ENCODE measurements at regions not wholly inside any gene's neighbourhood (a gene's known extent, or its start where the extent isn't known, plus 50 kb on each side); places are given as distances from the start of the nearest gene placed in this dataset.

DNA sequence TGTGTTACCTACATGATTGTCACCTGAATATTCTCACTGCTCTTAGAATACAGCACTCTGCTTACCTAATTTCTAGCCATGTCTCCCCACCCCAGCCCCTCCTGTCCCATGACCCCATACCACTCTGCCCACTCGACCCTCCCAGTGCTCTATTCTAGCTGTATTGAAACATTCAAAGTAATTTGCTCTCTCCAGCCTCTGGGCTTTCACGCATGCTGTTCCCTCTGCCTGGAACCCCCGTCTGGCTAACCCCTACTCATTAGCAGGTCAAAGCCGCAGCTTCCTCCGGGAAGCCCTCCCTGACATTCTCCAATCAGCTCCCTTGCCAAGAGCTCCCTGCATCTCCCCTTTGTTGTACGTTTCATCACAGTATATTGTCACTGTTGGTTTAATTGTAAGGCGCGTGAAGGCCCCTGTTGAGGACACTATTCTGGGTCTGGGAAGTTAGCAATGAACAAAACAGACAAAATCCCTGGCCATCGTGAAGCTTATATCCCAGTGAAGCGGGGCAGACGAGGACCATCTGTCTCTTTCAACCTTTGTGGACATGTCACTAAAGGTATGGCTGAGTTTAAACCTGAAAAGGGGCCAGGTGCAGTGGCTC, 72.3 kb upstream of the LHX1 start:
- Mint-ChIP-seq H3K27ac (ENCODE audit: unreplicated experiment) (no peak overlapping the region), H3K27me3 (ENCODE audit: low read depth) (peaks cover 4% of the 10 kb centered on the region), H3K36me3 (ENCODE audit: low read depth) (no peaks in the 10 kb centered on the region), H3K9me3 (no peaks in the 10 kb centered on the region), H3K4me1 (peaks cover 9% of the 10 kb centered on the region), H3K4me3 (no peak overlapping the region)
- DNase-seq (ENCODE audit: low read depth, low spot score): no peak
- no peak for TF ChIP-seq CTCF (conservative IDR thresholded peaks at IDR 0.05)

DNA sequence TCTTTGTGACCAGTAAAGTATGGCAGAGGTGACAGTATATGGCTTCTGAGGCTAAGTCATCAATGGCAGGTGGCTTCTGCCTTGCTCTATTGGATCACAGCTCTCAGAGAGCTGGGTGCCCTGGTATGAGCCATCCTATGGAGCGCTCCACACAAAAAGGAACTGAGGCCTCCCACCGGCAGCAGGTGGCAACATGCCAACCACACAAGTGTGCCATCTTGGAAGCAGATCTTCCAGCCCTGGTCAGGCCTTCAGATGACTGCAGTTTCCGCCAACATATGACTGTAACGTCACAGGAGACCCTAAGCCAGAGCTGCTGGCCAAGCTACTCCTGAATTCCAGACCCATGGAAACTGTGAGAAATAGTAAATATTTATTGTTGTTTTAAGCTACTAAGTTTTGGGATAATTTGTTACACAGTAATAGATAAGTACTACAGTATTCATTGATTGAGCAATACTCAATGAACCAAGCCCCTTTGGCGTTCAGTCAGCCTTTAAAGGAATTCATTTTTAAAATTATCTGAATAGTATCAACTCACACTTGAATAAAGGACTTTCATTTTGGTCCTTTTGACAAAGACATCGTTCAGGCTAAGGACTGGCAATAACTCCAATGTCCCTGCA, 69.4 kb upstream of the LHX1 start:
- Mint-ChIP-seq H3K4me1 (peaks cover 9% of the 10 kb centered on the region), H3K4me3 (no peak overlapping the region), H3K27me3 (ENCODE audit: low read depth) (peaks cover 4% of the 10 kb centered on the region), H3K36me3 (ENCODE audit: low read depth) (no peaks in the 10 kb centered on the region), H3K27ac (ENCODE audit: unreplicated experiment) (no peak overlapping the region), H3K9me3 (no peaks in the 10 kb centered on the region)
- no peak for DNase-seq (ENCODE audit: low read depth, low spot score)
- TF ChIP-seq CTCF (conservative IDR thresholded peaks at IDR 0.05): no peak

DNA sequence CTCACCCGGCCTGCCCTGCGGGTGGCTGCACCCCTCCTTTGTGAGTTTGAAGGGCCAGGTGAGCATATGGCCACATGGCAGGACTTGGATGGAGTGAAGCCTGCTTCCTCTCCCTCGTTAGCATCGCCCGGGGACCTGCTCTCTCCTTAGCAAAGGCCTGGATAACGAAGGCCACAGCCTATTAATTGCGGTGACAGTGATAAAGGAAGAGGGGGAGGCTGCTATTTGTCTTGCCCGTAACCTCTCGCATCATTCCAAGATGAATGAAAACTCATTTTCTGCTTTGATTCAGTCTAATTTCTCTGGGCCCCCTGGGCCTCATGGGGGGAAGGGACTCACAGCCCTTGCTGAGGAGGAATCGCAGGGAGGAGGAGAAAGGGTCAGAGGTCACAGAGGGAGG, 68.5 kb upstream of the LHX1 start:
- H3K9me3 Mint-ChIP-seq: no peaks in the 10 kb centered on the region
- no peak for DNase-seq (ENCODE audit: low read depth, low spot score)
- no peak overlapping the region for H3K4me3 Mint-ChIP-seq
- TF ChIP-seq CTCF (conservative IDR thresholded peaks at IDR 0.05): no peak
- peak overlapping the region; percentile 27 for H3K27ac Mint-ChIP-seq (ENCODE audit: unreplicated experiment)
- H3K27me3 Mint-ChIP-seq (ENCODE audit: low read depth): peaks cover 4% of the 10 kb centered on the region
- H3K4me1 Mint-ChIP-seq: peaks cover 9% of the 10 kb centered on the region
- no peaks in the 10 kb centered on the region for H3K36me3 Mint-ChIP-seq (ENCODE audit: low read depth)

DNA sequence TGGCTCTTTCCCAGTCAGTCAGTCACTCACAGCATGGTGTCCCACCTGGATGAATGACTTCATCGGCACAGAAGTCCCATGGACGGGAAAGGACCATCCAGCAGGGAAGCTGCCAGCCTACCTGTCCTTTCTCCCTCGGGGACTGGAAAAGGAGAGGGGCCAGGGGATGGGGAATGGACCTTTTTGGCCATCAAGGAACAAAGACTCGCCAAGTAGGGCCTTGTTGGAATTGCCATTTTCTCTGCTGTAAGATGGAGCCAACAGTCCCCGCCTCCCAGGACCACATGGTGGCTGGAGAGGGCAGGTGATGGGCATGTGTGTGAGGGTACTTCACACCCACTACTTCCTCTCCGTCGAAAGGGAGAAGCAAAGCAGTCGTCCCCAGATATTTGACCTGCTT, 67.8 kb upstream of the LHX1 start:
- Mint-ChIP-seq H3K9me3 (no peaks in the 10 kb centered on the region), H3K27me3 (ENCODE audit: low read depth) (peaks cover 4% of the 10 kb centered on the region), H3K4me3 (no peak overlapping the region), H3K4me1 (peaks cover 9% of the 10 kb centered on the region), H3K27ac (ENCODE audit: unreplicated experiment) (no peak overlapping the region), H3K36me3 (ENCODE audit: low read depth) (no peaks in the 10 kb centered on the region)
- DNase-seq (ENCODE audit: low read depth, low spot score): no peak
- no peak for TF ChIP-seq CTCF (conservative IDR thresholded peaks at IDR 0.05)

DNA sequence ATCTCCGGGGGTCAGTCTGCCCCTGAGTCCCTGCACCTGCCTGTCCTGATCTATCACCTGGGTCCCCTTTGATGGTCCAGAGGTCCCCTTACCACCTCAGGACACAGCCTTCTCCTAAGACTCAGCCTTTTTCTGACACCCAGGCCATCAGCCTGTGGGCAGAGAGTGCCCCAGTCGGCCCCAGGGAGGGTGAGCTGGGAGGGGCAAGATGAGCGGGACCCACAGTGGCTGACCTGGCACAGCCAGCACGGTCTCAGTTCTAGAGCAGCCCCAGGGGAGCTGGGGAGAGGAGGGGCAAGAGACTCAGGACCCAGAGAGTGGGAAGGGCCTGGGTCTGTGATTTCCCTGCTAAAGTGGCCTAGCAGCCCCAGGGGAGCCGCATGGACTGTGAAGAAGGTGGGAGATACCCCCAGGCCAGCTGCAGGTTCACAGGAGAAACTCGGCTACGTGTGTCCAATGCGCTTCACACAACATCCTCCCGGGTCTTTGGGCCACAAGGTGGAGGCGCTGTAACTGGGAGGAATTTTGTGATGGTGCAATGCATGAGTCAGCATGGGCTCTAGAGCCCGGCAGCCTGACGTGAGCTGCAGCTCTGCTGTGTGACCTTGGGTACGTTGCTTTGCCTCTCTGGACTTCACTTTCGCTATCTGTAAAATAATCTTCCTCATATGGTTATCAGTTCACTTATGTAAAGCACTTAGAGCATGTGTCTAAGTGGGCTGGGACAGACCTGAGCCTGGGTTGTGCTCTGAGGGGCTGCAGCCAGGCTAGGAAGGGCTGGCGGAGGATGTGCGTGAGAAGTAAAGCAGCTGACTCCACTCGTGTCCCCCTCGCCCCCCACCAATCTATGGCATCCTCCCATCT, 67.2 kb upstream of the LHX1 start:
- no peak for TF ChIP-seq CTCF (conservative IDR thresholded peaks at IDR 0.05)
- Mint-ChIP-seq H3K36me3 (ENCODE audit: low read depth) (no peaks in the 10 kb centered on the region), H3K4me3 (no peak overlapping the region), H3K27ac (ENCODE audit: unreplicated experiment) (no peak overlapping the region), H3K9me3 (no peaks in the 10 kb centered on the region), H3K27me3 (ENCODE audit: low read depth) (peaks cover 4% of the 10 kb centered on the region), H3K4me1 (peaks cover 9% of the 10 kb centered on the region)
- no peak for DNase-seq (ENCODE audit: low read depth, low spot score)

Measured in neural crest cell (in vitro differentiated cells).